Adrenal gland (tissue), 5 donors: ENCODE measurements at regions not wholly inside any gene's neighbourhood (a gene's known extent, or its start where the extent isn't known, plus 50 kb on each side); places are given as distances from the start of the nearest gene placed in this dataset.

ENCODE experiments used
- POLR2A ChIP-seq, 2 donors: fragments of 450-650 bp; IDR thresholded peaks; one replicate each; pipeline ENCODE4 v1.6.1; 2017; ENCODE audit warnings: antibody characterized with exemption in 2 of 2, mild to moderate bottlenecking in 2 of 2, moderate library complexity in 1 of 2
- TF ChIP-seq, protein P1 (sequence below), 6 experiments: fragments of 450-650 bp in 4 of 6; fragments of 200-600 bp in 2 of 6; sonication (generic) in 1 of 6; IDR thresholded peaks; 1 replicate in 5 of 6; 2 replicates in 1 of 6; pipeline versions ENCODE4 v1.5.1 to v1.8.0; 2016 to 2021; ENCODE audit warnings: antibody characterized with exemption in 6 of 6, mild to moderate bottlenecking in 2 of 6, moderate library complexity in 1 of 6
- donor health status: DM: no; HTN: no; CAD: no.

DNA sequence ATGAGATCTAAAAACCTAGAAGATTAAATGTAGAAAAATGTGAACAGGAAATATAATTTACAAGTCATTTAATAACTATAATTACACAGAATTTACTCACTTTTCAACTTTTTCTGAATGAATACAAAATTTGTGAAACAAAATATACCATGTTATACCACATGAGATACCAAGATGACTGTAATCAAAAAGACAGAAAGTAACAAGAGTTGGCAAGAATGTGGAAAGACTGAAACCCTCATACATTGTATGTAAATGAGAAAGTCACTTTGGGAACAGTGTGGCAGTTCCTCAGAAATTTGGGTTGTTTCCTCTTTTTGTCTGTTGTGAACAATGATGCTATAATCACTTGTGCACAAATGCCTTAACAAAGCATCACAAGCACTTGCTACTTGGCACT lies 145.4 kb upstream of the ZNF804A start:
- TF ChIP-seq, protein P1, sequence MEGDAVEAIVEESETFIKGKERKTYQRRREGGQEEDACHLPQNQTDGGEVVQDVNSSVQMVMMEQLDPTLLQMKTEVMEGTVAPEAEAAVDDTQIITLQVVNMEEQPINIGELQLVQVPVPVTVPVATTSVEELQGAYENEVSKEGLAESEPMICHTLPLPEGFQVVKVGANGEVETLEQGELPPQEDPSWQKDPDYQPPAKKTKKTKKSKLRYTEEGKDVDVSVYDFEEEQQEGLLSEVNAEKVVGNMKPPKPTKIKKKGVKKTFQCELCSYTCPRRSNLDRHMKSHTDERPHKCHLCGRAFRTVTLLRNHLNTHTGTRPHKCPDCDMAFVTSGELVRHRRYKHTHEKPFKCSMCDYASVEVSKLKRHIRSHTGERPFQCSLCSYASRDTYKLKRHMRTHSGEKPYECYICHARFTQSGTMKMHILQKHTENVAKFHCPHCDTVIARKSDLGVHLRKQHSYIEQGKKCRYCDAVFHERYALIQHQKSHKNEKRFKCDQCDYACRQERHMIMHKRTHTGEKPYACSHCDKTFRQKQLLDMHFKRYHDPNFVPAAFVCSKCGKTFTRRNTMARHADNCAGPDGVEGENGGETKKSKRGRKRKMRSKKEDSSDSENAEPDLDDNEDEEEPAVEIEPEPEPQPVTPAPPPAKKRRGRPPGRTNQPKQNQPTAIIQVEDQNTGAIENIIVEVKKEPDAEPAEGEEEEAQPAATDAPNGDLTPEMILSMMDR (IDR thresholded peaks at IDR 0.05): no peak
- no peak for TF ChIP-seq POLR2A (IDR thresholded peaks at IDR 0.05)
